Parathyroid adenoma (tissue), 2 donors: ENCODE measurements at regions not wholly inside any gene's neighbourhood (a gene's known extent, or its start where the extent isn't known, plus 50 kb on each side); places are given as distances from the start of the nearest gene placed in this dataset.

ENCODE experiments used
- H2AFZ ChIP-seq: fragments of 300-600 bp; sonication (generic); one replicate; pipeline ENCODE4 v1.7.0; 2017; ENCODE audit warnings: antibody characterized with exemption, mild to moderate bottlenecking
- H3K27ac ChIP-seq: fragments of 300-600 bp; sonication (generic); one replicate; pipeline ENCODE4 v1.7.0; 2017
- H3K27me3 ChIP-seq: fragments of 300-600 bp; sonication (generic); one replicate; pipeline ENCODE4 v1.7.0; 2017; ENCODE audit warnings: low read length; ENCODE audit not compliant: control insufficient read depth, insufficient read depth
- H3K36me3 ChIP-seq: fragments of 300-600 bp; sonication (generic); one replicate; pipeline ENCODE4 v1.7.0; 2017; ENCODE audit warnings: low read length; ENCODE audit not compliant: control insufficient read depth, insufficient read depth
- H3K4me1 ChIP-seq: fragments of 300-600 bp; sonication (generic); one replicate; pipeline ENCODE4 v1.7.0; 2017; ENCODE audit warnings: control low read depth
- H3K4me2 ChIP-seq: fragments of 300-600 bp; sonication (generic); one replicate; pipeline ENCODE4 v1.7.0; 2017; ENCODE audit warnings: low read length
- H3K4me3 ChIP-seq: fragments of 300-600 bp; sonication (generic); one replicate; pipeline ENCODE4 v1.7.0; 2017; ENCODE audit warnings: low read depth, low read length
- H3K79me2 ChIP-seq: fragments of 300-600 bp; sonication (generic); one replicate; pipeline ENCODE4 v1.7.0; 2017; ENCODE audit warnings: control low read depth
- H3K9ac ChIP-seq: fragments of 300-600 bp; sonication (generic); one replicate; pipeline ENCODE4 v1.7.0; 2017; ENCODE audit warnings: mild to moderate bottlenecking
- H3K9me3 ChIP-seq: fragments of 300-600 bp; sonication (generic); one replicate; pipeline ENCODE4 v1.7.0; 2017; ENCODE audit warnings: low read length; ENCODE audit not compliant: control insufficient read depth
- CTCF ChIP-seq: fragments of 300-600 bp; sonication (generic); IDR thresholded peaks from one replicate; pipeline ENCODE4 v1.7.0; 2017; ENCODE audit warnings: antibody characterized with exemption, mild to moderate bottlenecking
- donor health status: primary hyperparathyroidism.

GRCh38 chr17:70368011-70368410, 198.7 kb downstream of the KCNJ2 start:
- Histone ChIP-seq H3K36me3 (no peaks in the 10 kb centered on the region), H3K27me3 (no peaks in the 10 kb centered on the region), H3K4me1 (peaks cover 15% of the 10 kb centered on the region), H3K4me2 (no peak overlapping the region), H3K79me2 (no peaks in the 10 kb centered on the region), H3K27ac (no peak overlapping the region), H3K9ac (no peak overlapping the region), H3K4me3 (no peak overlapping the region), H2AFZ (no peak overlapping the region), H3K9me3 (no peaks in the 10 kb centered on the region)
- no peak for TF ChIP-seq CTCF

GRCh38 chr17:70369391-70369790, 200.1 kb downstream of the KCNJ2 start:
- peaks cover 15% of the 10 kb centered on the region for H3K4me1 ChIP-seq
- TF ChIP-seq CTCF = no peak
- no peaks in the 10 kb centered on the region for H3K9me3 ChIP-seq
- H3K9ac ChIP-seq = no peak overlapping the region
- no peaks in the 10 kb centered on the region for H3K79me2 ChIP-seq
- H3K4me3 ChIP-seq = no peak overlapping the region
- H3K36me3 ChIP-seq = no peaks in the 10 kb centered on the region
- no peak overlapping the region for H2AFZ ChIP-seq
- H3K4me2 ChIP-seq = no peak overlapping the region
- H3K27ac ChIP-seq = no peak overlapping the region
- no peaks in the 10 kb centered on the region for H3K27me3 ChIP-seq

- Histone ChIP-seq H3K9me3 (no peaks in the 10 kb centered on the region), H3K79me2 (no peaks in the 10 kb centered on the region), H2AFZ (no peak overlapping the region), H3K4me2 (no peak overlapping the region), H3K27me3 (no peaks in the 10 kb centered on the region), H3K4me1 (peaks cover 17% of the 10 kb centered on the region), H3K27ac (no peak overlapping the region), H3K36me3 (no peaks in the 10 kb centered on the region), H3K9ac (no peak overlapping the region), H3K4me3 (no peak overlapping the region)
- TF ChIP-seq CTCF = no peak
Measured at GRCh38 chr17:70370816-70371215, 201.5 kb downstream of the KCNJ2 start.

- no peaks in the 10 kb centered on the region for H3K9me3 ChIP-seq
- H3K27me3 ChIP-seq = no peaks in the 10 kb centered on the region
- no peak overlapping the region for H3K4me3 ChIP-seq
- no peak overlapping the region for H3K27ac ChIP-seq
- no peak for TF ChIP-seq CTCF
- no peak overlapping the region for H3K4me2 ChIP-seq
- H3K4me1 ChIP-seq = peaks cover 17% of the 10 kb centered on the region
- H3K36me3 ChIP-seq = no peaks in the 10 kb centered on the region
- H2AFZ ChIP-seq = no peak overlapping the region
- H3K9ac ChIP-seq = no peak overlapping the region
- H3K79me2 ChIP-seq = no peaks in the 10 kb centered on the region
Measured at GRCh38 chr17:70373369-70373768, 204.0 kb downstream of the KCNJ2 start.

GRCh38 chr17:70374496-70374895, 205.2 kb downstream of the KCNJ2 start:
- H3K27ac ChIP-seq = no peak overlapping the region
- no peak overlapping the region for H3K9ac ChIP-seq
- H2AFZ ChIP-seq = no peak overlapping the region
- peaks cover 17% of the 10 kb centered on the region for H3K4me1 ChIP-seq
- no peak overlapping the region for H3K4me3 ChIP-seq
- no peaks in the 10 kb centered on the region for H3K9me3 ChIP-seq
- no peak overlapping the region for H3K4me2 ChIP-seq
- TF ChIP-seq CTCF = no peak
- no peaks in the 10 kb centered on the region for H3K36me3 ChIP-seq
- no peaks in the 10 kb centered on the region for H3K79me2 ChIP-seq
- H3K27me3 ChIP-seq = no peaks in the 10 kb centered on the region
